Activated CD4-positive, alpha-beta T cell treated with anti-CD3 and anti-CD28 coated beads, Interleukin-10, Interleukin-2, amounts not matched to agents 100 ng/mL and 50 ng/mL, durations not matched to agents 16 hours and 8 hours (primary cell): ENCODE measurements at regions not wholly inside any gene's neighbourhood (a gene's known extent, or its start where the extent isn't known, plus 50 kb on each side); places are given as distances from the start of the nearest gene placed in this dataset.

Experiments used
- DNase-seq: peaks from one replicate; pipeline ENCODE4 v3.0.0-alpha.2; 2020

DNA sequence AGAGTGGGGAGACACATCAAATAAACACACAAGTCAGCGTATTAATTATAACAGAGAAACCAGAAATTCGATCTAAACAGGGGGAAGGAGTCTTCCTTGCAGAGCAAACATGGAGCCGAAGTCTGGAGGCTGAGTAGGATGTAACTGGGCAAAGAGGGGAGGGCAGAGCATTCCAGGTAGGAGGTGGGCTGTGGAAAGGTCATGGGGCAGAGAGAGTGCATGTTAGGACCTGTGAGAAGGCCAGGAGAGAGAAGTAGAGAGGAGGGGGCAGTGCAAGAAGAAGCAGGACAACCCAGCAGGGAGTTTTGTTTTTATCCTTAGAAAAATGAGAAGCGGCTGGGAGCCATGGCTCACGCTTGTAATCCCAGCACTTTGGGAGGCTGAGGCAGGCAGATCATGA is 130.8 kb upstream of the GPR26 start:
- DNase-seq = no peak

DNA sequence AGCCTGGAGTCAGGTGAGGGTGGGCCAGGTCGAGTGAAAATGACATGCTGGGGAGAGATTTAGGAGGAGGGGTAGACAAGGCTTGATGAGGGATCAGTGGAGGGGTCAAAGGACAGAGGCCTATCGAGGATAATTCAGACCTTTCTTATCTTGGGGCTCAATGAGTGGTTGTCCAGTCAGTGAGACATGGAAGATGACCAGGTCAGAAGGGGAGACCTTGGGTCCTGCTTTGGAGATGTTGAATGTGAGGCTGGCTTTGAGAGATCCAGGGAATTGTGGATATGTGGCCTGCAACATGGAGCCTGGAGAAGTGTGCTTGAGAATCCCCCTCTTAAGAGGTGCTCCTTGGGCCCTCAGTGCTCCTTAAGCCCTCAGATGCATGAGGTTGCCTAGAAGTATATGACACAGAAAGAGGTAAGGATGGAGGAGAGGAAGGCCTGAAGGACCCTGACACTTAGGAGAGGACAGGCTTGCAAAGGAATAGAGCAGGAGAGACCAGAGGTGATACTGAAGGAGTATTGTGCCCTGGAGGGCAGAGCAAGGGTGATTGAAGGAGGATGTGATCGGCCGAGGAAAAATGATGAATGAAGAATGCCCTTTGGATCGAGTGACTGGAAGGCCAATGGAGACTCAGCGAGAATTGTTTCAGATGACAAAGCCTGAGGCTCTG is 129.8 kb upstream of the GPR26 start:
- DNase-seq = no peak

- DNase-seq = no peak
Observed at GRCh38 chr10:123537188-123537961, 128.8 kb upstream of the GPR26 start.

GRCh38 chr10:123538401-123539320 is 127.5 kb upstream of the GPR26 start:
- no peak for DNase-seq

DNA sequence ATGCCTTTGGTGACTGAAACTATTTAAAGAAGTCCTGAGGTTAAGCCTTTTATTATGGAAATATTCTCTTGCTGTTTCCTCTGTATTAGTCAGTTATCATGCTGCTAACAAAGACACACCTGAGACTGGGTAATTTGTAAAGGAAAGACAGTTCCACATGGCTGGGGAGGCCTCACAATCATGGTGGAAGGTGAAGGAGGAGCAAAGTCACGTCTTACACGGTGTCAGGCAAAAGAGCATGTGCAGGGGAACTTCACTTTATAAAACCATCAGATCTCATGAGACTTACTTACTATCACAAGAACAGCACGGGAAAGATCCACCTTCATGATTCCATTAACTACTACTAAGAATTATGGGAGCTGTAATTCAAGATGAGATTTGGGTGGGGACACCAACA is 121.2 kb upstream of the GPR26 start:
- no peak for DNase-seq

DNA sequence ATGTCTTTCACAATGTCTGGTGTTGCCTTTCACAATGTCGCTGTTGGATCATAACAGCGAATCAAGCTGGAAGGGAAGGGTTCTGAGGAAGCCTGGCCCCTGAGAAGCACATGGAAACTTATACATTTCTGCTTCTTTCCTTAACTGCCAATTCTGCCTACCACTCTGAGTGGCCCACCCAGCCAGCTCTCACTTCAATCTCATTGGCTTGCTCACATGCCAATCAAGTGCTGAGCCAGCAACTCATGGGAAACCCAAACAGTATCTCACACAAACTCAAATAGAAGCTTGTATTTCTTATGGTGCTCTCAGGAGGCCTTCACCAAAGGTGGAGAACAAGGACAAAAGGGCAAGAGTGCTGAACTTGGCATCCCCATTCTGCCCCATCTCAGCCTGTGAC is 117.4 kb upstream of the GPR26 start:
- no peak for DNase-seq

GRCh38 chr10:123549761-123550454 is 116.2 kb upstream of the GPR26 start:
- no peak for DNase-seq

DNA sequence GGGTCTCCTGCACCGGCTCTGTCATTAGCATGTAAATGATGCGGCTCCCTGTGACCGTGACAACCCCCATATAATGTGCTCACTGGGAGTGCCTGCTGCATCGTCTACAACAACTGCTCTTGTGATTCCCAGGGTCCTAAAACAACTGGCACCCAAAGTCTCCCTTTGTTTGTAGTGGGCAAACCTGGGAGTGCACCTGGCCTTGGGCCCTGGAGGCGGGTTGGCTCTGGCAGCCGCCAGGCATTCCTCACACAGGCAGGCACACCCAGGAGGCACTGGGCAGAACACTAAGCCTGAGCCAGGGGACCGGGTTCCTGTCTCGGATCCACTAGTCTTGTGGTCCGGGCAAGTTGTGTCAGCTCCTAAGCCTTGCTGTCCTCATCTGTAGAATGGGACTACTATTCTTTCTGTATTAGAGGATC is 115.5 kb upstream of the GPR26 start:
- no peak for DNase-seq

DNA sequence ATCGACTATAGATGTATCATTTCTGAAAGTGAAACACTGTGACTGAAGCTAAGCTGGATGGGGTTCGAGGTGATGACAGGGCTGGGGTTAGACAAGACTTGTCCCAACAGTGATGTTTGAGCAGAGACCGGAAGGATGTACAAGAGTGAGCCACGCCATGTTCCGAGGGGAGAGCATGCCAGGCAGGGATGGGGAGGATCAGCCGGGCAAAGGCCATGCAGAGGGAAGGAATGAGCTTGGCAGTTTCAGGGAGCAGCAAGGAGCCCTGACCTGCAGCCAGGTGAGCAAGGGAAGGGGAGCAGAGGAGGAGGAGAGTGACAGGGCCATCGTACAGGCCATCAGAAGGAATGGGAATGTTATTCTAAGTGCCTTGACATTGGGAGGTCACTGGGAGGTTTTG is 114.9 kb upstream of the GPR26 start:
- DNase-seq = no peak

- DNase-seq = no peak
Observed at GRCh38 chr10:123552760-123553554, 113.2 kb upstream of the GPR26 start.

GRCh38 chr10:123553810-123554430 is 112.2 kb upstream of the GPR26 start:
- no peak for DNase-seq

- no peak for DNase-seq
Observed at GRCh38 chr10:123554656-123555055, 111.5 kb upstream of the GPR26 start.

DNA sequence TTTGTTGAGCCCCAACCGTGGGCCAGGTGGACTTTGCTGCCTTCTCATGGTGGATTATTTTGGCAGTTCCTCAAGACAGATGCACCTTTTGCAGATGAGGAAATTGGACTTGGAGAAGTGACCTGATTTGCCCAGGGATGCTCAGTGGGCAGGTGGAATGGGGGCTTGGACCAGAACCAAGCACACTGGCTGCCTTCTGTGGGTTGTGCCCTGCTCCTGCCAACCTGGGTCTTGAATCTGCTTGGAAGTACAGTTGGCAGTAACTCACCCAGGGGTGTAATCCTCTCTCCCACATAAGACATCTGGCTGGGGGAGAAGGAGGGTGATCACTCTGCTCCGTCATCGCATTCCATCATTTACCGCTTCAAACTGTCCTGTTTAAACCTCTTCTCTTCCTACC is 110.5 kb upstream of the GPR26 start:
- no peak for DNase-seq

DNA sequence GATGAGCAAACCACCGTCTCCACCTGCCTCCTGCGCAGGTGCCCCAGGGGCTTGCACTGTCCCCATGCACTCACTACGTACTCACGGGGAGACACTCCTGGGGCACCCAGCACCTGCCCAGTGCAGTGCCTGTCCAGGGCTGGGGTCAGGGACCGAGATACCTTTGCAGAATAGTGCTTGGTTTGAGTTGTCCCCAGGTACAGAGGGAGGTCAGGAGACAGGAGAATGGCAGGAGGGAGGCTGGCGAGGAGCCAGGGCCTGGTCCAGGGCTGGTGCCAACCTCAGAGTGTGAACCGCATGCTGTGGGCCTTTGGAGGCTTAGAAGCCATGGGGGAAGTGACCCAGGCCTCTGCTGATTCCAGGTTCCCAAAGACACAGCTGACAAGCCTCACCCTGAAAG is 110.1 kb upstream of the GPR26 start:
- DNase-seq = no peak

DNA sequence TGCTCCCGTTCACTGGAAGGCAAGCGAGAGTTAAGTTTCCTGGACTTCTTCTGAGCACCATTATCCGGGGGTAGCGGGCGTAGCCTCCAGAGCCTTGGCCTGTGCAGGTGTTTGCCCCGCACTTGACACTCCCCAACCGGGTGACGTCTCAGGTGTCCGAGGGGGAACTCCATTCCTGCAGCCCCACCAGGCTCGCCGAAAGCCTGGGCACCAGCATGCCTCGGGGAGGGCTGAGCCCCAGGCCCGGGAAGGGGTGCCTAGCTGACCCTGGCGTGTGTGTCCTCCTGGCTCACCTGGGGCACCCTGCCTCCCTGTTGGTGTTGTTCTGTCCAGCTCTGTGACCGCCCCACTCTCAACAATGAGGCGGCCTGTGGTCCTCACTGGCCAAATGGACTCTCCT is 109.4 kb upstream of the GPR26 start:
- DNase-seq = no peak

DNA sequence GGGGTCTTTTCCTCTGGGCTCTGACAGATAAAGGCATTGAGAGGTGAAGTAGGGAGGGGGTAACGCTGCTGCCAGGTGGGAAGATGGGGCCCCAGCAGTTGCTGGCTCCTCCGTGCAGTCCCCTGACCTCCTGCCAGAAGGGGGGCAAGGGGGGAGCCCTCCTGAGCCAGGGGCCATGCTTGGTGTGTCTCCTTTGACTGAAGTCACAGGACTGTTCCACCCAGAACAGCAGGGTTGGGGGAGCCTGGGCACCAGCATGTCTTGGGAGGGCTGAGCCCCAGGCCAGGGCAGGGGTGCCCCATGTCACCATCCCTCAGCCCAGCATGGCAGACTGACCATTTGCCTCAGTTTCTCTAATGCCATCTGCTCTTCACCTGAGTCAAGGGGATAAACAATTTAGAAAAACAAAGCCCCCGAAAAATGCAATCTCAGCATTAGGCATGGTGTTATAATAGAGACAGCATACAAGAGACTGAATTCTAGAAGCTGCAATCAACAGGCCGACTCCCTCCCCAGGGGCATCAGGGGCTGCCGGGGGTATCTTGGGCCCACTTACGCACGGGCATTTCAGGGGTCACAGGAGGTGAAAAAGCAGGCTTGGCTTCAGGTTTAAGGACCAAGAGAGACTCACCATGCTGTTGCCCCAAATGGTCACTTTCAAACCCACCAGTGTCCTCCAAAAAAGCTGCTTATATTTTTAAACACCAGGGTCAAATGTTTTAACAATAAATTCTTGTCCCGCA is 108.6 kb upstream of the GPR26 start:
- no peak for DNase-seq

DNA sequence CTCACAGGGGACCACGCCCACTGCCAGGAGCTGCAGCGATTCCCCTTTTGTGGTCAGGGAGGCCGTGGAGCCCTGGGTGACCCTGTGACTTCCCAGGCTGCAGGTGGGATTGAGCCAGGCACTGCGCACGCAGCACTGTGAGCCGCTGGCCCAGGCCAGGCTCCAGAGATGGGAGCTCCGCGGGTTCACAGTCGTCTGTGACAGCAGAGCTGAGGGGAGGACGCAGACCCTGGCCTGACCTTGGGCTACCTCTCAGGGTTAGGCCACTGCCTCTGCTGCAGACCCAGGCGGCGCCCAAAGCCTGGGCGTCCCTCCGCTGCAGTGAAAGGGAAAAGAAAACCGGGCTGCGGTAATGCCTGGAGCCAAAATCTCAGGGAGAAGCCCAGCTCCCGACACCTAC is 107.5 kb upstream of the GPR26 start:
- no peak for DNase-seq

- DNase-seq = peak; percentile 60
Observed at GRCh38 chr10:123559066-123559822, 106.9 kb upstream of the GPR26 start.

DNA sequence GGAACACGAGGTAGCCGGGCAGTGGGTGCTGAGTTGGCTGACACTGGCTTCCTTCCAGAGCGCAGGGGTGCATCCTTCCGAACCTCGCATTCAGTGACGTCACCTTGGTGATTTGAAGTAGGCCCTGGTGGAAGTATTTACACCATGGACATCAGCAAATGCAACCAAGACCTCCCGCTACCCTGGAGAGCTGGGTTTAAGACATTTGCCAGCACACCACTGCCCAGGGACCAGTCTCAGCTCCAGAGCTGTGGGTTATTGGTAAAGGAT is 106.4 kb upstream of the GPR26 start:
- DNase-seq = no peak
